ENCODE measurements at regions not wholly inside any gene's neighbourhood (a gene's known extent, or its start where the extent isn't known, plus 50 kb on each side); places are given as distances from the start of the nearest gene placed in this dataset.

DNA sequence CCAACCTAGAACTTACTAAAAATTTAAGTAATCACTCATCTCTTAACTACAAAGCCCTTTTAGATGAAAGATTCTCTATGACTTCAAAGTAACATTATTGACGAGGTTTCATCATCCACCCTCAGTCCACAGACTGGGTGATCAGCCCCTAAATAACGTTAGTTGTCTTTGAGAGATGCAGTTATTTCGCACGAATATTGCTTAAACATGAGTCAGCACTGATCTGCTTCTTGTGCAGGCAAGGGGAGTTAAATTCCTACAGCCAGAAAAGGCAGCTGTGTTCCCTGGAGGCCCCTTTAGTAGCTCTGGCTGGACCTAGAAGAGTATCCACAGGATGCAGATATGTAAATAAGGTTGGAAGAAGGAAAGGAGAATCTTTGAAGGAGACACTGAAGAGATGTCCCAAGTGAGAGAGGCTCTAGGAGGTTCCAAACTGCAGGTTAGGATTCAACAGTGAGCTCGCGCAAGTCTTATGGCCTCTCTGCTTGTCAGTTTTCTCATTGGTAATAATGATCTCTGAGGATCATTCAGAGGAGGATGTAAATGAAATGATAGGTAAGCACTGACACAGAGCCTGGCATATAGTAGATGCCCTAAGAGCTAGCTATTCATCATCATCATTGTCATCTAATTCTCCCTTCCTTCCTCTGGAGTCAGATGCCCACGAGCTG lies 122.2 kb upstream of the MAN2A1 start:
- H3K4me1 ChIP-seq = no peaks in the 10 kb centered on the region
- intact Hi-C loops (cut with DNase I) = no loop called here
- no peaks in the 10 kb centered on the region for H3K9me3 ChIP-seq
- H3K4me3 ChIP-seq = no peak overlapping the region
- DNase-seq = no peak
- TF ChIP-seq EP300 (IDR thresholded peaks at IDR 0.05) = no peak
- TF ChIP-seq POLR2A (IDR thresholded peaks at IDR 0.05) = no peak
- TF ChIP-seq, protein P1, sequence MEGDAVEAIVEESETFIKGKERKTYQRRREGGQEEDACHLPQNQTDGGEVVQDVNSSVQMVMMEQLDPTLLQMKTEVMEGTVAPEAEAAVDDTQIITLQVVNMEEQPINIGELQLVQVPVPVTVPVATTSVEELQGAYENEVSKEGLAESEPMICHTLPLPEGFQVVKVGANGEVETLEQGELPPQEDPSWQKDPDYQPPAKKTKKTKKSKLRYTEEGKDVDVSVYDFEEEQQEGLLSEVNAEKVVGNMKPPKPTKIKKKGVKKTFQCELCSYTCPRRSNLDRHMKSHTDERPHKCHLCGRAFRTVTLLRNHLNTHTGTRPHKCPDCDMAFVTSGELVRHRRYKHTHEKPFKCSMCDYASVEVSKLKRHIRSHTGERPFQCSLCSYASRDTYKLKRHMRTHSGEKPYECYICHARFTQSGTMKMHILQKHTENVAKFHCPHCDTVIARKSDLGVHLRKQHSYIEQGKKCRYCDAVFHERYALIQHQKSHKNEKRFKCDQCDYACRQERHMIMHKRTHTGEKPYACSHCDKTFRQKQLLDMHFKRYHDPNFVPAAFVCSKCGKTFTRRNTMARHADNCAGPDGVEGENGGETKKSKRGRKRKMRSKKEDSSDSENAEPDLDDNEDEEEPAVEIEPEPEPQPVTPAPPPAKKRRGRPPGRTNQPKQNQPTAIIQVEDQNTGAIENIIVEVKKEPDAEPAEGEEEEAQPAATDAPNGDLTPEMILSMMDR (IDR thresholded peaks at IDR 0.05) = no peak
- TF ChIP-seq POLR2AphosphoS5 (IDR thresholded peaks at IDR 0.05) = no peak
- H3K36me3 ChIP-seq = no peaks in the 10 kb centered on the region
- no peaks in the 10 kb centered on the region for H3K27me3 ChIP-seq
- WGBS, 2 donors = 73 to 83% methylated on average over 7 of the region's 7 CpGs
- H3K27ac ChIP-seq = no peak overlapping the region

- Histone ChIP-seq H3K4me1 (no peaks in the 10 kb centered on the region), H3K4me3 (no peak overlapping the region), H3K9me3 (no peaks in the 10 kb centered on the region), H3K36me3 (no peaks in the 10 kb centered on the region), H3K27ac (no peak overlapping the region), H3K27me3 (no peaks in the 10 kb centered on the region)
- TF ChIP-seq POLR2A (IDR thresholded peaks at IDR 0.05) = no peak
- TF ChIP-seq, protein P1 (IDR thresholded peaks at IDR 0.05) = no peak
- no peak for DNase-seq
- intact Hi-C loops (cut with DNase I) = no loop called here
- 93 to 94% methylated on average over 2 of the region's 2 CpGs for WGBS, 2 donors
These were observed 123.4 kb upstream of the MAN2A1 start for GRCh38 chr5:109566361-109566760.

DNA sequence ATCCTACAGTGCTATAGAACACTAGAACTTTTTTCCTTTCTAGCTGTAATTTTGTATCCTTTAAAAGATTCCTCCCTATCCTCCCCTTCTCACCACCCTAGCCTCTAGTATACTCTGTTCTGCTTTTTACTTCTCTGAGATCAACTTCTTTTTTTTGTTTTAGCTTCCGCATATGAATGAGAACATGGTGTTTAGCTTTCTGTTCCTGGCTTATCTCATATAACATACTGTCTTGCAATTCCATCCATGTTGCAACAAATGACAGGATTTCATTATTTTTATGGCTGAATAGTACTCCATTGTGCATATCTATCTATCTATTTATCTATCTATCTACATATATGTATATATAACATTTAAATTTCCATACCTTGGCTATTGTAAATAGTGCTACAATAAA lies 126.0 kb upstream of the MAN2A1 start:
- Histone ChIP-seq H3K9me3 (no peaks in the 10 kb centered on the region), H3K4me3 (no peak overlapping the region), H3K27ac (no peak overlapping the region), H3K36me3 (no peaks in the 10 kb centered on the region), H3K4me1 (no peaks in the 10 kb centered on the region), H3K27me3 (no peaks in the 10 kb centered on the region)
- 92 to 100% methylated on average over 1 of the region's 1 CpG for WGBS, 2 donors
- no peak for TF ChIP-seq POLR2A (IDR thresholded peaks at IDR 0.05)
- no peak for TF ChIP-seq EP300 (IDR thresholded peaks at IDR 0.05)
- no peak for TF ChIP-seq POLR2AphosphoS5 (IDR thresholded peaks at IDR 0.05)
- TF ChIP-seq, protein P1 (IDR thresholded peaks at IDR 0.05) = no peak
- intact Hi-C loops (cut with DNase I) = no loop called here
- no peak for DNase-seq

GRCh38 chr5:109563189-109563588 lies 126.5 kb upstream of the MAN2A1 start:
- TF ChIP-seq, protein P1 (IDR thresholded peaks at IDR 0.05) = no peak
- TF ChIP-seq POLR2AphosphoS5 (IDR thresholded peaks at IDR 0.05) = no peak
- TF ChIP-seq POLR2A (IDR thresholded peaks at IDR 0.05) = no peak
- WGBS, 2 donors = 87 to 90% methylated on average over 1 of the region's 1 CpG

DNA sequence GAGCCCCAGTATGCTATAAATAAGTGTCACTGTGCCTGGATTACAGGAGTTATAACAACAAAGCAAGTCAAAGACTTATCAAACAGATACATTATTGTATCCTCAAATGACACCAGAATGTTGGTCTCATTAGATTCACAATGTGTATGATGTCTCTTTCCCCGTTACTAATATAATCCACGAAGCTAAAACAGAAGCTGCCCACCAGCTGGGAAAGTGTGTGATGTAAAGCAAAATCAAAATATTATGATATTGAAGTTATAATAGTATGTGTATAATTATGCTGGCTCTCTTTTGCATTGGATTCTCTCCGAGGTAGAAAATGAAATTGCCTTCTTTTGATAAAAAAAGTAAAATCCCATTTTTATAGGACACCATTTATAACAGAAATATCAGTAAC lies 127.3 kb upstream of the MAN2A1 start:
- H3K27me3 ChIP-seq = no peaks in the 10 kb centered on the region
- no peaks in the 10 kb centered on the region for H3K4me1 ChIP-seq
- WGBS, 2 donors = 79 to 84% methylated on average over 3 of the region's 3 CpGs
- H3K9me3 ChIP-seq = no peaks in the 10 kb centered on the region
- no peaks in the 10 kb centered on the region for H3K36me3 ChIP-seq
- TF ChIP-seq POLR2AphosphoS5 (IDR thresholded peaks at IDR 0.05) = no peak
- no peak for TF ChIP-seq EP300 (IDR thresholded peaks at IDR 0.05)
- TF ChIP-seq, protein P1 (IDR thresholded peaks at IDR 0.05) = no peak
- no peak for TF ChIP-seq POLR2A (IDR thresholded peaks at IDR 0.05)
- intact Hi-C loops (cut with DNase I) = no loop called here
- DNase-seq = no peak
- H3K27ac ChIP-seq = no peak overlapping the region
- no peak overlapping the region for H3K4me3 ChIP-seq

More at GRCh38 chr5:109563189-109563588, 126.5 kb upstream of the MAN2A1 start:
- intact Hi-C loops (cut with DNase I) = no loop called here
- Histone ChIP-seq H3K4me1 (no peaks in the 10 kb centered on the region), H3K9me3 (no peaks in the 10 kb centered on the region), H3K27ac (no peak overlapping the region), H3K4me3 (no peak overlapping the region), H3K36me3 (no peaks in the 10 kb centered on the region), H3K27me3 (no peaks in the 10 kb centered on the region)
- no peak for DNase-seq

All from sigmoid colon (tissue), 6 donors.